HEK293 (cell line): ENCODE measurements at regions not wholly inside any gene's neighbourhood (a gene's known extent, or its start where the extent isn't known, plus 50 kb on each side); places are given as distances from the start of the nearest gene placed in this dataset.

ENCODE experiments used
- CTCF ChIA-PET: fragments of 350-600 bp; formaldehyde crosslinking; extraction: SDS; loops from one replicate; lab custom pipeline; 2021; ENCODE audit warnings: antibody characterized with exemption; lab: Yijun Ruan, JAX
- POLR2A ChIA-PET: fragments of 300-600 bp; formaldehyde crosslinking; extraction: SDS; loops from one replicate; lab custom pipeline; 2020; ENCODE audit warnings: antibody characterized with exemption, inconsistent platforms; lab: Yijun Ruan, JAX
- H3K27ac ChIP-seq: fragments of 200-500 bp; sonication (Bioruptor generic); 2 replicates; pipeline ENCODE4 v1.5.1; 2014; ENCODE audit warnings: low read depth, low read length, control low read depth, inconsistent platforms; ENCODE audit errors: extremely low read depth
- H3K36me3 ChIP-seq, 2 experiments: fragments of 200-500 bp in 1 of 2; sonication (Bioruptor generic) in 1 of 2; 1 replicate in 1 of 2; 2 replicates in 1 of 2; pipeline ENCODE4 v1.5.1; 2014 to 2017; ENCODE audit warnings: inconsistent platforms in 2 of 2, low read length in 2 of 2; ENCODE audit not compliant: control insufficient read depth in 2 of 2, insufficient read depth in 1 of 2
- H3K4me1 ChIP-seq: fragments of 200-500 bp; sonication (Bioruptor generic); 2 replicates; pipeline ENCODE4 v1.5.1; 2014; ENCODE audit warnings: mild to moderate bottlenecking, low read length, inconsistent platforms; ENCODE audit not compliant: control insufficient read depth, insufficient read depth
- H3K4me3 ChIP-seq: 2 replicates; pipeline ENCODE4 v1.5.1; 2011; ENCODE audit warnings: low read depth, mild to moderate bottlenecking, control low read depth, low read length, moderate library complexity
- H3K9me3 ChIP-seq: fragments of 200-500 bp; sonication (Bioruptor generic); 2 replicates; pipeline ENCODE4 v1.5.1; 2014; ENCODE audit warnings: low read depth, low read length, inconsistent platforms; ENCODE audit not compliant: control insufficient read depth, insufficient read depth
- HOXA7 ChIP-seq: sonication (generic); formaldehyde crosslinking; IDR thresholded peaks from 2 replicates; pipeline ENCODE4 v1.8.1; 2022; ENCODE audit warnings: missing genetic modification reagents, borderline replicate concordance
- HOXC10 ChIP-seq: sonication (generic); formaldehyde crosslinking; IDR thresholded peaks from 2 replicates; pipeline ENCODE4 v1.8.1; 2023; ENCODE audit warnings: mild to moderate bottlenecking, missing genetic modification reagents
- KLF10 ChIP-seq: fragments of 450-650 bp; IDR thresholded peaks from 2 replicates; pipeline ENCODE4 v1.5.1; 2018; ENCODE audit warnings: missing biosample characterization, mild to moderate bottlenecking, missing genetic modification characterization
- PRDM1 ChIP-seq: fragments of 450-650 bp; formaldehyde crosslinking; IDR thresholded peaks from 2 replicates; pipeline ENCODE4; 2016; ENCODE audit warnings: missing biosample characterization, missing genetic modification characterization
- TRIM28 ChIP-seq: IDR thresholded peaks from 2 replicates; pipeline ENCODE4 v1.6.1; 2011; ENCODE audit warnings: low read length, control low read depth, borderline replicate concordance
- TSHZ1 ChIP-seq: fragments of 450-650 bp; formaldehyde crosslinking; IDR thresholded peaks from 2 replicates; pipeline ENCODE4 v1.5.1; 2016; ENCODE audit warnings: missing biosample characterization, missing genetic modification characterization, borderline replicate concordance
- ZBTB26 ChIP-seq: fragments of 450-650 bp; formaldehyde crosslinking; optimal IDR thresholded peaks from 2 replicates; pipeline ENCODE3; 2016; ENCODE audit warnings: missing biosample characterization, mild to moderate bottlenecking, missing genetic modification characterization
- ZEB2 ChIP-seq: fragments of 450-650 bp; formaldehyde crosslinking; IDR thresholded peaks from 2 replicates; pipeline ENCODE4 v1.5.1; 2016; ENCODE audit warnings: missing biosample characterization, missing genetic modification characterization
- ZNF341 ChIP-seq: fragments of 450-650 bp; formaldehyde crosslinking; IDR thresholded peaks from 2 replicates; pipeline ENCODE4; 2016; ENCODE audit warnings: low read depth, missing biosample characterization, missing genetic modification characterization
- ZNF548 ChIP-seq: fragments of 450-650 bp; formaldehyde crosslinking; IDR thresholded peaks from 2 replicates; pipeline ENCODE4 v1.5.1; 2016; ENCODE audit warnings: missing biosample characterization, missing genetic modification characterization
- ZNF571 ChIP-seq: fragments of 450-650 bp; formaldehyde crosslinking; IDR thresholded peaks from 2 replicates; pipeline ENCODE4 v1.5.0; 2017; ENCODE audit warnings: missing biosample characterization, missing genetic modification characterization
- ZNF677 ChIP-seq: fragments of 450-650 bp; IDR thresholded peaks from 2 replicates; pipeline ENCODE4 v1.5.0; 2018; ENCODE audit warnings: missing biosample characterization, mild to moderate bottlenecking, missing genetic modification characterization, moderate library complexity
- TF ChIP-seq, protein P1 (sequence below): fragments of 450-650 bp; formaldehyde crosslinking; IDR thresholded peaks from 2 replicates; pipeline ENCODE4; 2016; ENCODE audit warnings: missing biosample characterization, missing genetic modification characterization
- TF ChIP-seq, protein P2 (sequence below): fragments of 450-650 bp; formaldehyde crosslinking; IDR thresholded peaks from 2 replicates; pipeline ENCODE4 v1.5.1; 2017; ENCODE audit warnings: missing biosample characterization, missing genetic modification characterization
- TF ChIP-seq, protein P3 (sequence below): fragments of 450-650 bp; formaldehyde crosslinking; IDR thresholded peaks from 2 replicates; pipeline ENCODE4 v1.5.1; 2016; ENCODE audit warnings: missing biosample characterization, missing genetic modification characterization

- Histone ChIP-seq H3K27ac (no peak overlapping the region), H3K4me3 (no peak overlapping the region), H3K4me1 (no peaks in the 10 kb centered on the region), H3K36me3 (no peaks in the 10 kb centered on the region), H3K9me3 (no peaks in the 10 kb centered on the region)
- ChIA-PET CTCF (no interaction called here), POLR2A (no interaction called here)
- no peak for TF ChIP-seq ZNF677 (tag by site-specific recombination)
Observed at GRCh38 chr12:19979584-19979983, 388.8 kb upstream of the PDE3A start.

DNA sequence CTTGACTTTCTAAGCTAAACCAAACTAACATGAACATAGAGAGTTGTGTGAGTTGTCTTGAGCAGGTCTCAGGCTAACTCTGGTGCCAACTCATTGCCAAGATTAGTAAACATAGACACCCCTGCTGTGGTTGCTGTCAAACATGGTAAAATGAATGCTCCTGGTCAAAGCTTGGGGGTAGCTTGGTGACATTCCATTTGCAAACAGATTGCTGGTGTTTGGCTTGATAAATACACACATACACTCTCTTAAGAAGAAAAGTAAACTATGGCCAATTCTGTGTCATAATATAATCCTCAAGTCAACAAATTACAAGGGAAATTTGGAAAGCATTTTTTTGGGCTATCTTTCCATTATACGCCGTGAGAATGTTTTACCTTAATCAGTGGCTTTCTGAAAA, 386.4 kb upstream of the PDE3A start:
- TF ChIP-seq PRDM1 (tag by site-specific recombination) (no peak), ZBTB26 (no peak), HOXA7 (CRISPR knock-in tag) (no peak), TRIM28 (no peak)
- TF ChIP-seq, protein P1, sequence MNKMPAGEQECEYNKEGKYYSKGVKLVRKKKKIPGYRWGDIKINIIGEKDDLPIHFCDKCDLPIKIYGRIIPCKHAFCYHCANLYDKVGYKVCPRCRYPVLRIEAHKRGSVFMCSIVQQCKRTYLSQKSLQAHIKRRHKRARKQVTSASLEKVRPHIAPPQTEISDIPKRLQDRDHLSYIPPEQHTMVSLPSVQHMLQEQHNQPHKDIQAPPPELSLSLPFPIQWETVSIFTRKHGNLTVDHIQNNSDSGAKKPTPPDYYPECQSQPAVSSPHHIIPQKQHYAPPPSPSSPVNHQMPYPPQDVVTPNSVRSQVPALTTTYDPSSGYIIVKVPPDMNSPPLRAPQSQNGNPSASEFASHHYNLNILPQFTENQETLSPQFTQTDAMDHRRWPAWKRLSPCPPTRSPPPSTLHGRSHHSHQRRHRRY, result no peak
- TF ChIP-seq, protein P2, sequence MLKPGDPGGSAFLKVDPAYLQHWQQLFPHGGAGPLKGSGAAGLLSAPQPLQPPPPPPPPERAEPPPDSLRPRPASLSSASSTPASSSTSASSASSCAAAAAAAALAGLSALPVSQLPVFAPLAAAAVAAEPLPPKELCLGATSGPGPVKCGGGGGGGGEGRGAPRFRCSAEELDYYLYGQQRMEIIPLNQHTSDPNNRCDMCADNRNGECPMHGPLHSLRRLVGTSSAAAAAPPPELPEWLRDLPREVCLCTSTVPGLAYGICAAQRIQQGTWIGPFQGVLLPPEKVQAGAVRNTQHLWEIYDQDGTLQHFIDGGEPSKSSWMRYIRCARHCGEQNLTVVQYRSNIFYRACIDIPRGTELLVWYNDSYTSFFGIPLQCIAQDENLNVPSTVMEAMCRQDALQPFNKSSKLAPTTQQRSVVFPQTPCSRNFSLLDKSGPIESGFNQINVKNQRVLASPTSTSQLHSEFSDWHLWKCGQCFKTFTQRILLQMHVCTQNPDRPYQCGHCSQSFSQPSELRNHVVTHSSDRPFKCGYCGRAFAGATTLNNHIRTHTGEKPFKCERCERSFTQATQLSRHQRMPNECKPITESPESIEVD, result no peak
- Histone ChIP-seq H3K4me1 (no peaks in the 10 kb centered on the region), H3K36me3 (no peaks in the 10 kb centered on the region), H3K27ac (no peak overlapping the region), H3K4me3 (no peak overlapping the region), H3K9me3 (no peaks in the 10 kb centered on the region)
- ChIA-PET CTCF (interaction anchor here (0.6 kb wide), 1 partner anchor 12 kb away, joined by 3 read pairs; no protein-coding TSS in a partner anchor), POLR2A (no interaction called here)

DNA sequence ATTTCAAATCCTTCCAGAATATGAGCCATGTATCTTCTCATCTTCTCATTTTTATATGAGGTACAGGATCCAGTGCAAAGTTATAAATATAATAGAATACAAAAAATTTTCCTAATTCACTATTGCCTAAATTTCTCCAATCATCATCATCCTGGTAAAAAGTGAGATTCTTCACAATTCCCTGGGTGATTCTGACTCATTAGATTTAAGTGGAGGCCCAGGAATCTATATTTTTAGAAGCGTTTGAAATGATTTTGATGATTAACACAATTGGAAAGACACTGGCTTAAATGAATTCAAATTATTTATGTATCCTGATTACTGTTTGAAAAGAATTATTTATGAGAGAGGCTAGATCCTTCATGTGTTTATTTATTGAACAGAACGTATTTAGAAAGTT, 380.3 kb upstream of the PDE3A start:
- Histone ChIP-seq H3K36me3 (no peaks in the 10 kb centered on the region), H3K27ac (no peak overlapping the region), H3K4me3 (no peak overlapping the region), H3K9me3 (no peaks in the 10 kb centered on the region), H3K4me1 (no peaks in the 10 kb centered on the region)
- TF ChIP-seq ZNF571 (no peak), ZEB2 (tag by site-specific recombination) (no peak), TSHZ1 (tag by site-specific recombination) (no peak), KLF10 (tag by site-specific recombination) (no peak), HOXC10 (CRISPR knock-in tag) (no peak), ZNF341 (tag by site-specific recombination) (no peak), ZBTB26 (no peak), ZNF548 (tag by site-specific recombination) (no peak)
- TF ChIP-seq, protein P3, sequence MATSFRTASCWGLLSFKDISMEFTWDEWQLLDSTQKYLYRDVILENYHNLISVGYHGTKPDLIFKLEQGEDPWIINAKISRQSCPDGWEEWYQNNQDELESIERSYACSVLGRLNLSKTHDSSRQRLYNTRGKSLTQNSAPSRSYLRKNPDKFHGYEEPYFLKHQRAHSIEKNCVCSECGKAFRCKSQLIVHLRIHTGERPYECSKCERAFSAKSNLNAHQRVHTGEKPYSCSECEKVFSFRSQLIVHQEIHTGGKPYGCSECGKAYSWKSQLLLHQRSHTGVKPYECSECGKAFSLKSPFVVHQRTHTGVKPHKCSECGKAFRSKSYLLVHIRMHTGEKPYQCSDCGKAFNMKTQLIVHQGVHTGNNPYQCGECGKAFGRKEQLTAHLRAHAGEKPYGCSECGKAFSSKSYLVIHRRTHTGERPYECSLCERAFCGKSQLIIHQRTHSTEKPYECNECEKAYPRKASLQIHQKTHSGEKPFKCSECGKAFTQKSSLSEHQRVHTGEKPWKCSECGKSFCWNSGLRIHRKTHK, result no peak
- ChIA-PET CTCF (no interaction called here), POLR2A (no interaction called here)
